Erythroblast (primary cell): ENCODE measurements at regions not wholly inside any gene's neighbourhood (a gene's known extent, or its start where the extent isn't known, plus 50 kb on each side); places are given as distances from the start of the nearest gene placed in this dataset.
"Not testable (repeated sequence)": the region's sequence is repeated elsewhere in the genome, so short reads cannot be mapped to it uniquely, and the experiment has no call there.

ENCODE experiments used
- DNase-seq, 2 experiments: peaks; one replicate each; lab custom pipeline; 2025; lab: John Stamatoyannopoulos, UW
- GATA1 ChIP-seq: IDR thresholded peaks from 2 replicates; pipeline ENCODE4 v1.6.1; 2011; ENCODE audit warnings: low read depth, mild to moderate bottlenecking, control low read depth, low read length, moderate library complexity
- POLR2A ChIP-seq: IDR thresholded peaks from 2 replicates; pipeline ENCODE4 v1.6.1; 2011; ENCODE audit warnings: mild to moderate bottlenecking, low read length

GRCh38 chr1:147103416-147104155 is 68.7 kb downstream of the PRKAB2 start:
- DNase-seq: not testable (repeated sequence)

GRCh38 chr1:147099192-147099591 is 73.1 kb downstream of the PRKAB2 start:
- TF ChIP-seq GATA1 (no peak), POLR2A (no peak)
- DNase-seq: no peak

- peak; percentile 15 to 32 for DNase-seq
Measured at GRCh38 chr1:147098338-147098973, 73.8 kb downstream of the PRKAB2 start.

GRCh38 chr1:147095691-147096090 is 76.6 kb downstream of the PRKAB2 start:
- DNase-seq: no peak
- TF ChIP-seq GATA1 (no peak), POLR2A (no peak)

GRCh38 chr1:147091801-147092200 is 80.5 kb downstream of the PRKAB2 start:
- TF ChIP-seq POLR2A: no peak
- TF ChIP-seq GATA1: no peak
- no peak for DNase-seq

- TF ChIP-seq POLR2A: no peak
- no peak for TF ChIP-seq GATA1
- no peak for DNase-seq
Measured at GRCh38 chr1:147089457-147089856, 82.8 kb downstream of the PRKAB2 start.

- no peak for TF ChIP-seq POLR2A
- TF ChIP-seq GATA1: no peak
- no peak for DNase-seq
Measured at GRCh38 chr1:147086129-147086528, 86.1 kb downstream of the PRKAB2 start.

GRCh38 chr1:147084273-147085096 is 87.8 kb downstream of the PRKAB2 start:
- TF ChIP-seq GATA1: no peak
- peak; percentile 100 for TF ChIP-seq POLR2A
- peak; percentile 76 to 87 for DNase-seq

- no peak for TF ChIP-seq POLR2A
- no peak for TF ChIP-seq GATA1
- DNase-seq: peak in 1 of 2 experiments; percentile 33
Measured at GRCh38 chr1:147083919-147084272, 88.4 kb downstream of the PRKAB2 start.

- TF ChIP-seq POLR2A: no peak
- no peak for TF ChIP-seq GATA1
- no peak for DNase-seq
Measured at GRCh38 chr1:147080671-147081394, 91.4 kb downstream of the PRKAB2 start.

- DNase-seq: no peak
- TF ChIP-seq GATA1: no peak
- no peak for TF ChIP-seq POLR2A
Measured at GRCh38 chr1:147080006-147080661, 92.1 kb downstream of the PRKAB2 start.

- TF ChIP-seq GATA1 (no peak), POLR2A (no peak)
Measured at GRCh38 chr1:147079400-147080005, 92.8 kb downstream of the PRKAB2 start.

GRCh38 chr1:147078606-147079399 is 93.5 kb downstream of the PRKAB2 start:
- TF ChIP-seq POLR2A (no peak), GATA1 (no peak)
- DNase-seq: no peak

More at GRCh38 chr1:147079400-147080005, 92.8 kb downstream of the PRKAB2 start:
- DNase-seq: no peak
